Activated T-cell treated with anti-CD3 and anti-CD28 coated beads, Interleukin-2, amount 50 U/mL, for 4 hours (primary cell): ENCODE measurements at regions not wholly inside any gene's neighbourhood (a gene's known extent, or its start where the extent isn't known, plus 50 kb on each side); places are given as distances from the start of the nearest gene placed in this dataset.
A peak's percentile ranks its signal among the peaks of the same experiment; 100 is the strongest.

Experiments
- ATAC-seq, 2 donors: fragments of 200-7000 bp; cut with Tn5 transposase; one replicate each; pipeline ENCODE4 v1.10.0; 2021
- DNase-seq: peaks from one replicate; pipeline ENCODE4 v3.0.0-alpha.2; 2020
- H3K27me3 Mint-ChIP-seq: one replicate; pipeline ENCODE4 v1.8.0; 2021; ENCODE audit warnings: low read depth, mixed read lengths
- H3K36me3 Mint-ChIP-seq: one replicate; pipeline ENCODE4 v1.8.0; 2022; ENCODE audit warnings: mixed read lengths; ENCODE audit not compliant: insufficient read depth
- H3K4me1 Mint-ChIP-seq: one replicate; pipeline ENCODE4 v1.8.0; 2021; ENCODE audit warnings: low read depth, mixed read lengths
- H3K4me3 Mint-ChIP-seq: one replicate; pipeline ENCODE4 v1.8.0; 2021; ENCODE audit warnings: mild to moderate bottlenecking, moderate library complexity, mixed read lengths
- H3K9me3 Mint-ChIP-seq: one replicate; pipeline ENCODE4 v1.8.0; 2021; ENCODE audit warnings: mixed read lengths

DNA sequence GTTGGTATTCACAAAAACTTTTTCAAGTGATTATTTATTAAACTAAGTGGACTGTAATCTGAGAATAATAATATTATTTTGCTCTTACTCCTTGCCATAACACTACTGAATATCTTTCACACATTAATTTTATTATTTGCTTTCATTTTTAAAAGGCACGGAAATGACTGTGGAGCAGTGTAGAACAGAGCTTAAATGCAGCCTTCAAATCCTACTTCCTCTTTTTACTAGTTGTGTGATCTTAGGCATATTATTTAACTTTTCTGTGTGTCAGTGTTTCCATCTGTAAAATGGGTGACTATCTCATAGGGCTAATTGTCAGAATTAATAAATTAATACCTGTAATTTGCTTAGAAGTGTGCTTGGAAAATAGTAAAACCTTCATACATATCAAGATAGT, 55.5 kb upstream of the SLC8A1 start:
- Mint-ChIP-seq H3K27me3 (no peaks in the 10 kb centered on the region), H3K9me3 (no peaks in the 10 kb centered on the region), H3K4me1 (no peaks in the 10 kb centered on the region), H3K4me3 (no peak overlapping the region), H3K36me3 (no peaks in the 10 kb centered on the region)
- DNase-seq (no peak), ATAC-seq (no peak)

DNA sequence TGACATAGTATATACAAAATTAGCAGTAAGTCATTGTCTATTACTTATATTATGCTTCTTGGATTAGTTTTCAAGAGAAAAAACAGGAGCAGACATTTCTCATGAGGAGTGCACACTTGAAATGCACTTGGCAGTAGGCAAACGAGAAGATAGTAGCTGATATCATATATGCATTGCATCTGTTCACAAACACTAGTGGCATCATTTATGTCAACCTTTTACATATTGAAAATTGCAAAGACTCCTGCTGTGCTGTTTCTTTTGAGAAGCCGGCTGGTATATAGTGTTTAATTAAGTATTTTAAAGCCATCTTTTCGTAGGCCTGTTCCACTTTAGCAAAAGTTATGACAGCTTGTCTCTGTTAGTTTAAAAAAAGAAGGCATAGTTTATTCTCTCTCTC, 58.4 kb upstream of the SLC8A1 start:
- Mint-ChIP-seq H3K4me3 (no peak overlapping the region), H3K27me3 (no peaks in the 10 kb centered on the region), H3K36me3 (no peaks in the 10 kb centered on the region), H3K4me1 (no peaks in the 10 kb centered on the region), H3K9me3 (no peaks in the 10 kb centered on the region)
- DNase-seq (no peak), ATAC-seq (no peak)

DNA sequence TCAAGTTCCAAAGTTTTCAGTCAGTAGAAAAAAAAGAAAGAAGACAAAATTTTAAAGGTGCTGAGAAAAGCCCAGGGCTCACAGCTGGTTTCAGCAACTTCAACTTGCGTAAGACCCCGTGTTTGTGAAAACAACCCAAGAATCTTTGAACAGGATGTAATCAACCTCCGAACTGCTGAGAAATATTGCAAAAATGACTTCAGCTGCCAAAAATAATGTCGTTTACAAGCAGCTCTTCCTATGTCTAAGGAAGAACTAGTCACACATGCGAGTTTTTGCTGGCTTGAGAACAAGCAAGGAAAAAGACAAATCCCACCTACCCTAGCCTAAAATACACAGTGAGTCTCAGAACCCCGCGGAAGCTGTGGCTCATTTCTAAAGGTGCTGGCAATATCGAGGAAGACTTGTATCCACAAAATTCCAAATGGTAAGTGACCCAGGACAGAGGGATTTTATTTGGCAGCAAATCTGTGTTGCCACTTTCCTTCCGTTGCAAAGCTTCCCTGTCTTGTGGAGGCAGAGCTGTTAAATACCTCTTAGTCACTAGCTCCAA, 59.8 kb upstream of the SLC8A1 start:
- Mint-ChIP-seq H3K4me3 (no peak overlapping the region), H3K4me1 (no peaks in the 10 kb centered on the region), H3K27me3 (no peaks in the 10 kb centered on the region), H3K9me3 (no peaks in the 10 kb centered on the region), H3K36me3 (no peaks in the 10 kb centered on the region)
- DNase-seq (no peak), ATAC-seq (no peak)

DNA sequence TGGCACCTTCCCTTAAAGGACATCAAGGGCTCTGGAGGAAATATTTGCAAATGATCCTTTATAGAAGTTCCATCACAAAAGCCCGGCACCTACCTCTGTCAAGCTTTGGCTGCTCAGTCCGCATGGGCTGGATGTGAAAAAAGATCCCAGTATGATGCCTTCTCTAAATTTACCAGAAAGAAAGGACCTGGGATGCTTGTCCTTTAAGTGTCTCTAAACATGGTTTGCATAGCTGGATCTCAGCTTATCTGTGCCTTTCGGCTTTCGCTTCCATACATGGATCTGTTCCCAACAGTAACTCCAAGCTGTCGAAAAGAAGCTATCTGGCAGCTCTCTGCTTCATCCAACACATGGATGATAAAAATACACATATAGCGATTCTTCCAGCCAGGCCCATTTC, 60.4 kb upstream of the SLC8A1 start:
- H3K4me3 Mint-ChIP-seq = no peak overlapping the region

DNA sequence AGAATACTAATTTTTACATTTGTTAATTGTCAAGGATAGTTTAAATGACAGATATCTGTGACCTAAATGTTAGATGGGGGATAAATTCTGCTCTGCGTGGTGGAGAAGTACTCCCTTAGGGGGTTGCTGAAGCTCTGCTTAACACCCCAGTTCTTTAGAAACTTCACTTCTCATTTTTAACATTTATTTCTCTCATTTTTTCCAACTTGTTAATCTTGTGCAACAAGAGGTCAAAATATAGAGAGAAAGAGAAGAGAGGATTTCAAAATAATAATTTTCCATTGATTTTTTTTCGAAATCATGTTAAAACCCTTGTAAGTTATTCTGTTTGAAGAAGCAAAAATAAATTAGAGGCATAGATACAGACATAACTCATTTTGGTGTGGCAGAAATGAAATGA, 61.3 kb upstream of the SLC8A1 start:
- no peaks in the 10 kb centered on the region for H3K27me3 Mint-ChIP-seq
- H3K9me3 Mint-ChIP-seq = peaks cover 3% of the 10 kb centered on the region
- no peaks in the 10 kb centered on the region for H3K4me1 Mint-ChIP-seq
- DNase-seq (no peak), ATAC-seq (no peak)
- no peaks in the 10 kb centered on the region for H3K36me3 Mint-ChIP-seq
- H3K4me3 Mint-ChIP-seq = no peak overlapping the region

More for the DNA sequence above, 60.4 kb upstream of the SLC8A1 start:
- Mint-ChIP-seq H3K4me1 (no peaks in the 10 kb centered on the region), H3K36me3 (no peaks in the 10 kb centered on the region), H3K9me3 (no peaks in the 10 kb centered on the region), H3K27me3 (no peaks in the 10 kb centered on the region)
- ATAC-seq = no peak
- DNase-seq = no peak

DNA sequence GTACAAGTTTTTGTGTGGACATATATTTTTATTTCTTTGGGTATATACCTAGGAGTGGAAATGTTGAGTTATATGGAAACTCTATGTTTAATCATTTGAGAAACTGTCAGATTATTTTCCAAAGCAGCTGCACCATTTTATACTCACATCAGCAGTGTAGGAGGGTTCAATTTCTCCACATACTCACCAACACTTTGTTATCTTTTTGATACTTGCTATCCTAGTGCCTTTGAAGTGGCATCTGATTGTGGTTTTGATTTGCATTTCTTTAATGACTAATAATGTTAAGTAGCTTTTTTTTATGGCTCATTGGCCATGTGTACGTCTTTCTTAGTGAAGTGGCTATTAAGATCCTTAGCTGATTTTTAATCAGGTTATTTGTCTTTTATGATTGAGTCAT, 64.7 kb upstream of the SLC8A1 start:
- Mint-ChIP-seq H3K27me3 (no peaks in the 10 kb centered on the region), H3K36me3 (no peaks in the 10 kb centered on the region), H3K9me3 (peaks cover 3% of the 10 kb centered on the region), H3K4me1 (no peaks in the 10 kb centered on the region), H3K4me3 (no peak overlapping the region)
- ATAC-seq (peak; percentile 51 to 79), DNase-seq (no peak)

DNA sequence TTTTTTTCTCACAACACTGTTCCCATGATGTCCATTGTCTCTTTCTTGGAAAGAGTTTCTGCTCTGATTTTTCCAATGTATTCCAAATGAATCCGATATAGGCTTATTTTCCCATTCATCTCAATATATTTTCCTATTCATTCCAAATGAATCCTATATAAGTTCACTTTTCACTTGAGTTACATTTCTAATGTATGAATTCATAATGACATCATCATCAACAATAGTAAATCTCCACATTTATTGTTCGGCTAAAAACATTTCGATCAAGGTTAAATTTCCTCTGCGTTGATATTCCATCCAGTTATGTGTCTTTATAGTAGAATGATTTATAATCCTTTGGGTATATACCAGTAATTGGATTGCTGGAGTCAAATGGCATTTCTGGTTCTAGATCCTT, 76.7 kb upstream of the SLC8A1 start:
- Mint-ChIP-seq H3K4me3 (no peak overlapping the region), H3K9me3 (peaks cover 9% of the 10 kb centered on the region), H3K27me3 (no peaks in the 10 kb centered on the region), H3K36me3 (no peaks in the 10 kb centered on the region), H3K4me1 (no peaks in the 10 kb centered on the region)
- no peak for DNase-seq
- no peak for ATAC-seq

DNA sequence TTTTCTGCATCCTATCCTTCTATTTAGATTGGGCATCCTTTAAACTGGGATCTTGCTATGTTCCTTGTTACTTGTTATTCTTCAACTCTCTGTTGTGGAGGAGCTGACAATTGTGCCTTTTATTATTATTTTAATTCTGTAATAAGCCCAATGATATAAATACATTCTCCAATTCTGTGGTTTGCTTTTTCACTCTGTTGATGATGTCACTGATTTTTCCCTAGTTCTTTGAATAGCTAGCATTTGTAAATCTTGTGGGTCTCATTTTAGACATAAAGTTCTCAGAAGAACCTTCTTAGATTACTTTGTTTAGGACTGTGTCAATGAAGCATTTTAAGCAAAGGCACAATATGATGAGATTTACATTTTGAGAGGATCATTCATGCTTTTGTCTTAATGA, 79.5 kb upstream of the SLC8A1 start:
- Mint-ChIP-seq H3K36me3 (no peaks in the 10 kb centered on the region), H3K4me1 (no peaks in the 10 kb centered on the region), H3K9me3 (peaks cover 9% of the 10 kb centered on the region), H3K4me3 (no peak overlapping the region), H3K27me3 (no peaks in the 10 kb centered on the region)
- DNase-seq (no peak), ATAC-seq (no peak)

DNA sequence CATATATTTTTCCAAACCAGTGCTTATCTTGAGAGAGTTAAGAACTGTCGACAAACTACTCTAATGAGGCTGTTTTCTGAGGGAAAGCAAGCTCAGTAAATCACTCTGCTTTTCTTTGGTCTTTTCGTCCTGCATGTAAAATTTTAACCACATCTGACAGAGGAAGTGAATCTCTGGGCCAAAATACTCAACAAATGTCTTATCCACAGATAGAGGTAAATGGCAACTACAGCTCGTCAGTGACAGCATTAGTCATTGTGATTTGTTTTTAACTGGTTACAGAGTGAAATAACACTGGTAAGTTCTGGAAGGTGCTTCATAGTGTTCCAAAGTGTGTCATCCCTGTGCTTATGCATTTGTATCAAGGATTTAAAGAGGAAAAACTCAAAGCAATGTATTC, 82.6 kb upstream of the SLC8A1 start:
- Mint-ChIP-seq H3K36me3 (no peaks in the 10 kb centered on the region), H3K27me3 (no peaks in the 10 kb centered on the region), H3K4me3 (no peak overlapping the region), H3K9me3 (no peaks in the 10 kb centered on the region), H3K4me1 (no peaks in the 10 kb centered on the region)
- ATAC-seq (peak in 1 of 2 donors; percentile 50), DNase-seq (no peak)

DNA sequence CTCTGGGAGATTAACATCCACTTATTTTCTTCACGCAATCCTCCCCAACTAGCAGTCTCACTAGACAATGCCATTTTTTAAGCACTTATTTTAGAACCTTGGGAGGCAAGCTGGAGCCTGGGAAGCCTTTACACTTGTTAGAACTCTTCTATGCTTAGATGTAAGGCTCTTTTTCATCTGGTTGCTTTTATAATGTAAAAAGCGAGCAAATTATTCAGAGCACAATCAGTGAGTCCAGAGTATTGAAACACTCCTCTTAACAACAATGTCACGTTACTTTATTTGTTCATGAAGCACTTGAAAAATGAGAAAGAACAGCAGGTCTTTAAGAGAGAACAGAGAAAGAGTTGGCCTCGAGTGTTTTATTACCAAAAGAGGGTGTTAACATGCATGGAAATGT, 84.1 kb upstream of the SLC8A1 start:
- ATAC-seq (no peak), DNase-seq (no peak)
- Mint-ChIP-seq H3K4me3 (no peak overlapping the region), H3K27me3 (no peaks in the 10 kb centered on the region), H3K4me1 (no peaks in the 10 kb centered on the region), H3K36me3 (no peaks in the 10 kb centered on the region), H3K9me3 (no peaks in the 10 kb centered on the region)

DNA sequence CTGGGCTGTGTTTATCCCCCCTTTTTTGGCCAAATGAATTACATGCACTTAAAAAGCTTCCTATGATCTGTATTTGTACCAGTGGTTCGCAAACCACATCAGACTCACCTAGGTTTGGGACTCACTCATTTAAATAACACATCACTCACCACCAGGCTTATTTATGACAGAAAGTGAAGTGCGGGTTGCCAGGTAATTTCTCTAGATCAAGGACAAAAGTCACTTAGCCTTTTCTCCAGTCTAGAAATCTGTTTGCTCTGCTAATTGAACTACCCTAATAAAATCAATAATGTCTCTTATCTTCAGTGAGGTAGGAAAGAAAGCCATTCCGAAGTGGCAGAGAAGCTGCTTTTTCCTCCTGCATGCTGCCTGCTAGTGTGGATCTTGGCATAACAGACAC, 88.1 kb upstream of the SLC8A1 start:
- Mint-ChIP-seq H3K4me3 (no peak overlapping the region), H3K27me3 (no peaks in the 10 kb centered on the region)
- no peak for ATAC-seq

DNA sequence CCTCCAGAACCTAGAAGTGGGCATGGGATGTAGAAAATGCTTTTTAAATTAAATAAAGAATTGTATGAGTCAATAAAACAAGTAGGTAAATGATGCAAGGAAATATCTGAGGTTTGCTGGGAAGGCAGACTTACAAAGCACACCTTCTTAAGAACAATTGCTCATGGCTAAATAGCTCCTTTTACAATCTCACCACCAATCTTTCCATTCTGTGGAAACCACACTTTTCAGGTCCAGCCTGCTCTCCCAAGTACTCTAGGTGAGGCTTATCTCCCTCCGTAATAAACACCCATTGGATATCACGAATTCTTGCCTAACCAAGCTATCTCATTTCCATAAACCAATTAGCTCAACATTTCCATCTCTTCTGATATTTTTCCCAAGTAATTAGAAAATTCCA, 91.5 kb upstream of the SLC8A1 start:
- DNase-seq (no peak), ATAC-seq (no peak)
- peaks cover 4% of the 10 kb centered on the region for H3K9me3 Mint-ChIP-seq
- H3K27me3 Mint-ChIP-seq = no peaks in the 10 kb centered on the region
- H3K4me1 Mint-ChIP-seq = no peaks in the 10 kb centered on the region
- no peak overlapping the region for H3K4me3 Mint-ChIP-seq
- no peaks in the 10 kb centered on the region for H3K36me3 Mint-ChIP-seq

More for the DNA sequence above, 88.1 kb upstream of the SLC8A1 start:
- DNase-seq = no peak
- Mint-ChIP-seq H3K4me1 (no peaks in the 10 kb centered on the region), H3K36me3 (no peaks in the 10 kb centered on the region), H3K9me3 (peaks cover under 1% of the 10 kb centered on the region)

DNA sequence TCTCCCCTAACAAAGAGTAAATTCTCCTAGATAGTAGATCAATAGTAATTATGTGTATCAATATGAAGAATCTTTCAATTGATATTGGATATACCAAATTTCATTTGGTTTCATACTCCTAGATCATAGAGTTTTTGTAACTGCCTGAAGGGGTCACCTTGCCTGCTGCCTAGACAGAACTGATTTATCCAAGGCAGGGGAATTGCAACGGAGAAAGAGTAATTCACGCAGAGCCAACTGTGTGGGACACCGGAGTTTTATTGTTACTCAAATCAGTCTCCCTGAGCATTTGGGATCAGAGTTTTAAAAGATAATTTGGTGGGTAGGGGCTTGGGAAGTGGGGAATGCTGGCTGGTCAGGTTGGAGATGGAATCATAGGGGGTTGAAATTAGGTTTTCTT, 92.2 kb upstream of the SLC8A1 start:
- DNase-seq = no peak
- Mint-ChIP-seq H3K9me3 (peaks cover 4% of the 10 kb centered on the region), H3K4me1 (no peaks in the 10 kb centered on the region), H3K4me3 (no peak overlapping the region), H3K36me3 (no peaks in the 10 kb centered on the region), H3K27me3 (no peaks in the 10 kb centered on the region)
- no peak for ATAC-seq

DNA sequence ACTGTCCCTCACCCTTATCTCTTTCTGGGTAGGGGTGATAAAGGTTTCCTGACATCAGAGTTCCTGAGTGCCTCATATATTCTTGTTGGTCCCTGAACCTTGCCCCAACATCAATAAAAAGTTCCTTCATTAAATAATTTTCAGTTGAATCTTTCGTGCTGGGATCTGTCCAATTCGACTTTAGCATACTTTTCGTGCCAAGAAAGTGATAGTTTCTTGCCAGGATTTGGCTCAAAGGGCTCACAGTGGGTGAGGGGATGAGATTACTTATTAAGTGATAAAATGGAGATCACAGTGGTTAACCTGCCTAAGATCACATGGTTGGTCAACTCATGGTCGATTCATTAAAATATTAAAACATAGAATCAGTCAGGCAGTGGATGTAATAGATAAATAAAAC, 93.8 kb upstream of the SLC8A1 start:
- ATAC-seq (no peak), DNase-seq (no peak)
- Mint-ChIP-seq H3K4me3 (no peak overlapping the region), H3K27me3 (no peaks in the 10 kb centered on the region), H3K4me1 (no peaks in the 10 kb centered on the region), H3K36me3 (no peaks in the 10 kb centered on the region), H3K9me3 (peaks cover 4% of the 10 kb centered on the region)

DNA sequence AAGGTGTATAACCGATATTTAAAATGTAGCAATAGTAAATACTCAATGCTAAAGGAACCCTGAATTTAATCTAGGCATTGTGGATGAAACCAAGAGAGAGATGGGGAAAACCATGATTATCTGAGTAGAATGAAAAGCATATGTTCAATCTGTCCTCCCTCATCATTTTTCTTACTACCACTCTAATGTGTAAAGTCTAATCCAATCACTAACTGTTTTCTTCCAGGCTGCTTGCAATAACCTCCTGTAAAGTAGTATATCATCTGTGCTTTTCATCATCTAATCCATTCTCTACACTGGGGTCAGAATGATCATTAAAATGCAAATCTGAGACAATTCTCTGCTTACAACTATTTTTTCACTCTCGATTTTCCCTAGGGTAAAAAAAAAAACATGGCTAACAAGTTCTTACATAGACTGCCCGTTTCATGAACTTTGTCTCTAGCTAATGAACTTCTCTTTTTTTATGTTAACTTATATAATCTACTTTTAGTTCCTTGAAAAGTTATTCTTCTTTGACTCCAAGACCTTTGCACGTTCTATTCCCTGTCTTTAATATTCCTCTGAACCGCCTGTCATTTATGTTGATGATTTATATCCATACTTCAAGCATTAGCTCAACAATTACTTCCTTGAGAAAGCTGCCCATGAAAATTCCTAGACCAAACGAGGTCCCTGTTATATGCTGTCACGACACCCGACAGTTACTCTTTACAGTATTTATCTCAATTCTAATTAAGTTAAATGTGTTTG, 94.7 kb upstream of the SLC8A1 start:
- ATAC-seq (no peak), DNase-seq (no peak)
- no peaks in the 10 kb centered on the region for H3K4me1 Mint-ChIP-seq
- H3K27me3 Mint-ChIP-seq = no peaks in the 10 kb centered on the region
- H3K36me3 Mint-ChIP-seq = no peaks in the 10 kb centered on the region
- H3K4me3 Mint-ChIP-seq = no peak overlapping the region
- peaks cover 4% of the 10 kb centered on the region for H3K9me3 Mint-ChIP-seq
